AG04449 (cell line): ENCODE measurements at regions not wholly inside any gene's neighbourhood (a gene's known extent, or its start where the extent isn't known, plus 50 kb on each side); places are given as distances from the start of the nearest gene placed in this dataset.
"Not testable (repeated sequence)": the region's sequence is repeated elsewhere in the genome, so short reads cannot be mapped to it uniquely, and the experiment has no call there.

Source experiments
- CTCF ChIA-PET: fragments of 350-600 bp; formaldehyde crosslinking; extraction: SDS; loops from one replicate; lab custom pipeline; 2021; ENCODE audit warnings: antibody characterized with exemption; lab: Yijun Ruan, JAX
- POLR2A ChIA-PET: fragments of 400-600, 350-600 bp; formaldehyde crosslinking; extraction: SDS; loops from one replicate; lab custom pipeline; 2020; ENCODE audit warnings: antibody characterized with exemption, inconsistent platforms; lab: Yijun Ruan, JAX
- DNase-seq: peaks from one replicate; pipeline ENCODE4 v3.0.0-alpha.2; 2010; ENCODE audit warnings: low read depth, low spot score
- H3K4me3 ChIP-seq: 2 replicates; pipeline ENCODE4 v1.5.1; 2011; ENCODE audit warnings: low read depth, mild to moderate bottlenecking, control low read depth, low read length
- TF ChIP-seq, protein P1 (sequence below): IDR thresholded peaks from one replicate; pipeline ENCODE4 v1.5.1; 2011; ENCODE audit warnings: mild to moderate bottlenecking, moderate library complexity, low read length, control low read depth, inconsistent platforms; ENCODE audit not compliant: insufficient read depth; ENCODE audit errors: missing control alignments

DNA sequence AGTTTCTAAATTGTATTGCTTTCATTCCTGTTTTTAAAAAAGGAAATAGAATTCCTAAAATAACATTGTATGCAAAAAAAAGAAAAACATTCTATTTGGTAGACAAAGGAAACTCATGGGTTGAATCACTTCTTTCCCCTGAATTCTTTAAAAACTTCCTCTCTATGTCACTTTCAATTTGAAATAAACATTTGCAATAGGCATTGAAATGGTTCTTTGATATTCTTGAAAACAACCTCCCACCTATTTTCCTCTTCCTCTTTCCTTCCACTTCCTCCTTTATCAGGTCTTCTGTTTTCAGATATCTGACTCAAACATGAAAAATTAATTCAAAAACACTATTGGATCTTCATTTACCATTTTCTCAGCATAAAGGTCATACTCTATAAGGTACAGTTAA lies 442.0 kb upstream of the MEF2C start:
- CTCF ChIA-PET: no interaction called here
- H3K4me3 ChIP-seq: no peak overlapping the region
- TF ChIP-seq, protein P1, sequence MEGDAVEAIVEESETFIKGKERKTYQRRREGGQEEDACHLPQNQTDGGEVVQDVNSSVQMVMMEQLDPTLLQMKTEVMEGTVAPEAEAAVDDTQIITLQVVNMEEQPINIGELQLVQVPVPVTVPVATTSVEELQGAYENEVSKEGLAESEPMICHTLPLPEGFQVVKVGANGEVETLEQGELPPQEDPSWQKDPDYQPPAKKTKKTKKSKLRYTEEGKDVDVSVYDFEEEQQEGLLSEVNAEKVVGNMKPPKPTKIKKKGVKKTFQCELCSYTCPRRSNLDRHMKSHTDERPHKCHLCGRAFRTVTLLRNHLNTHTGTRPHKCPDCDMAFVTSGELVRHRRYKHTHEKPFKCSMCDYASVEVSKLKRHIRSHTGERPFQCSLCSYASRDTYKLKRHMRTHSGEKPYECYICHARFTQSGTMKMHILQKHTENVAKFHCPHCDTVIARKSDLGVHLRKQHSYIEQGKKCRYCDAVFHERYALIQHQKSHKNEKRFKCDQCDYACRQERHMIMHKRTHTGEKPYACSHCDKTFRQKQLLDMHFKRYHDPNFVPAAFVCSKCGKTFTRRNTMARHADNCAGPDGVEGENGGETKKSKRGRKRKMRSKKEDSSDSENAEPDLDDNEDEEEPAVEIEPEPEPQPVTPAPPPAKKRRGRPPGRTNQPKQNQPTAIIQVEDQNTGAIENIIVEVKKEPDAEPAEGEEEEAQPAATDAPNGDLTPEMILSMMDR: no peak
- DNase-seq: no peak
- POLR2A ChIA-PET: no interaction called here

DNA sequence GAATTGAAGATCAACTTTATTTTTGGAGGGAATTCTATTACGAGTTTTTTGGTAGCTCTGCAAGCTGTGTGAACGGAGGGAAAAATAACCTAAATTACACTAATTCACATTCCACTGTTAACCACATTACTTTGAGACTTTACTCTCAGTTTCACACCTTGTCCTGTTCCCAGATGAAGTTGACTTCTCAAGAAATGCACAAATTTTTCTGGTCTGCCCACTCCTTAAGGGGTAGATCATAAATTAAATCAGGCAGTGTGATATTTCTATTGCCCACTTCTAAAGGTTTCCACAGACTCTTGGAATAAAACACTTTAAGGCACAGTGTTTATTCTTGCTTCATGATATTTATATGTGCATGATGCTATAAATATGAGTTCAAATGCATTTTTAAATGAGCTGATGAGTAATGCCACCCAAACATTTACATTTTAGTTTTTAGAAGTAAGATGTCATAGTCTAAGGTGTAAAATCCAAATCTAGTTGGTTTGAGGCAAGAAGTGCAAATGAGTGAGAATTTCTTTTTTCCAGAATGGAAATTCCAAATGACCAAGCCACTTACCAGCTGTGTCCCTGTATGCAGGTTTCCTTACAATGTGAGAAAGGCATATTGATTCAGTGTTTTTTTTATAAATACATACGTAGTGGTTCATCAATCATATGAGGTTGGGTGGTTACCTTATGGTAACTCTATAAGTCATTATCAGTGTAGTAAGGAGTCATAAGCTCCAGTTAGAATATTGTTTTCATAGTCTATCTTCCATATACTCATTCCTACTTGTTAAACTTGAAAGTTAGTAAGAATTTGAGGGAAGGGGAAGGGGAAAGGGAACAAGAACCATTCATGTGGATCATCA lies 437.7 kb upstream of the MEF2C start:
- TF ChIP-seq, protein P1: no peak
- H3K4me3 ChIP-seq: no peak overlapping the region
- no peak for DNase-seq
- POLR2A ChIA-PET: no interaction called here
- CTCF ChIA-PET: no interaction called here

DNA sequence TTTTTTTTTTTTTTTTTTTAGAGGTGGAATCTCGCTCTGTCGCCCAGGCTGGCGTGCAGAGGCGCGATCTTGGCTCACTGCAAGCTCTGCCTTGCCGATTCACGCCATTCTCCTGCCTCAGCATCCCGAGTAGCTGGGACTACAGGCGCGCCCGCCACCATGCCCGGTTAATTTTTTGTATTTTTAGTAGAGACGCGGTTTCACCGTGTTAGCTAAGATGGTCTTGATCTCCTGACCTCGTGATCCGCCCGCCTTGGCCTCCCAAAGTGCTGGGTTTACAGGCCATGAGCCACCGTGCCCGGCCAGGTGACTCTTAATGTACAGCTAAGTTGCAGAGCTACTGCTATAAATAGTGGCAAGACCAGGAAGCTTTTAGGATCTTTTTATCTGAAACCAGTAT lies 434.9 kb upstream of the MEF2C start:
- CTCF ChIA-PET, DNase-seq, POLR2A ChIA-PET, H3K4me3 ChIP-seq: not testable (repeated sequence)

DNA sequence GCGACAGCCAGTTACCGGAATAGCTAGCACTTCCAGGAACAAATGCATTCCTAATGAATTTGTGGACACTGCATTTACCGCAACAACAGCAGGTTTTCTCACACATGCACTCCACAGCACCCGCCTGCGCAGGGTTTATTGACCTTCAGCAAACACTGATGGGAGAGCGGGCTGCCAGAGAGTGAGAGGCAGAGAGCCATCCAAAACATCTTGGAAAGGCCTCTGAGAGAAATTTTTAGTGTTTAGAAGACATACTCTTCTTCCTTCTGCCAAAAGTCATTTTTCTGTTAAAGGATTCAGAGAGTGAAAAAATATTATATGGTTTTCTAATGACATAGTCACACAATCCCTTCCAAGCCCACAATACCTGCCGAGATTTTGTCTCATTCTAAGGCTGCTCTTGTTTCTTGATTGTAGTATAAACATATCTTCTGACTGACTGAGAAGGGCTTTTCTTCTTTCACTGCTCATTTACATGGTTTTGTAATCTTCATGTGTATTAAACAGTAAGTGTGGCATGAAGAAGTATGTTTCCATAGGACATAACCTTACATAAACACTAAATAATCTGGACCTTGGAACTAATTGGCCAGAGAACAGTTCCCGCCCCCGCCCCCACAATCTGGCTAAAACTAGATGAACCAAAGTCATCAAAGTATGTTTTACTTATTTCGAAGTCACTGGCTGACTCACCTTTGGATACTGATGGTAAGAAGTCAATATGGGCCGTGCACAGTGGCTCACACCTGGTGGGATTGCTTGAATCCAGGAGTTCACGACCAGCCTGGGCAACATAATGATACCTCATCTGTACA lies 432.5 kb upstream of the MEF2C start:
- POLR2A ChIA-PET: no interaction called here
- H3K4me3 ChIP-seq: no peak overlapping the region
- CTCF ChIA-PET: interaction anchor here (0.6 kb wide), 1 partner anchor 1677 kb away, joined by 3 read pairs; no protein-coding TSS in a partner anchor
- TF ChIP-seq, protein P1: no peak
- no peak for DNase-seq

DNA sequence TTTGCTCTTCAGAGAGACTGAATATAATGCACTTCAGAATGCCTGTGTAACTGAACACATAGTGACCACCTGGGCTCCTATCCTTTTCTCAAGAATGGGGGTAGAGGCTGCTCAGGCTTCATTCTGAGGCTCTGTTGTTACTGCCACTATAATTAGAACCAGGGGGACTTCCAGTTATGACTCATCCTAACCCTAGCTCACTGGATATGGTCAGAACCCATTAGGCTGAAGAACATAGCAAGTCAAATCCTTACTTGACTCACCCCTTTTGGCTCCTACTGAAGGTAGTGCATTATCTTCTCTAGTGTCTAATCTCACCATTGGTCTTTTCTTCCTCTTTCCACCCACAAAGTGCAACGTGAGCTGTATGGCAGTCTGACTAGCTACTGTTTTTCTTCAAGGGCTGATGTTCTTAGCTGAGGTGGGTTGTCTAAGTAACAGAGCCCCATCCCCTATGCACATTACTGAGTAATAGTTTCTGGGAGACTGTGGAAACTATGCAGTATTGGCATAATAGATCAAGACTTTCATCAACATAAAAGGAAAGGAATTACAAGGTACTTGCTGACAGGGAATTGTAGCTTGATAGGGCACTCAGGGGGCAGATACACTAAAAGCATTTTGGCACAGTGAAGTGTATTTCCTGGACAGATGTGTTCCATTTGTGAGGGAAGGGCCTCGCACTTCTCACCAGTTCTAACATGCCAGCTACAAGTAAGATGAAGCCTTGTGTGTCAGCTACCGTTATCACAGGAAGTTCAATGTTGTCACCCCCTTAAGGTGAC lies 431.0 kb upstream of the MEF2C start:
- no peak overlapping the region for H3K4me3 ChIP-seq
- CTCF ChIA-PET: interaction anchor here (0.9 to 1.0 kb wide), 2 partner anchors 31 to 589 kb away, joined by 3 read pairs; no protein-coding TSS in a partner anchor
- peak; percentile 71 for DNase-seq
- POLR2A ChIA-PET: interaction anchor here (1.0 to 1.4 kb wide), 2 partner anchors 29 to 431 kb away, joined by 3 to 5 read pairs; partner anchors contain the start of gene MEF2C
- TF ChIP-seq, protein P1: no peak

DNA sequence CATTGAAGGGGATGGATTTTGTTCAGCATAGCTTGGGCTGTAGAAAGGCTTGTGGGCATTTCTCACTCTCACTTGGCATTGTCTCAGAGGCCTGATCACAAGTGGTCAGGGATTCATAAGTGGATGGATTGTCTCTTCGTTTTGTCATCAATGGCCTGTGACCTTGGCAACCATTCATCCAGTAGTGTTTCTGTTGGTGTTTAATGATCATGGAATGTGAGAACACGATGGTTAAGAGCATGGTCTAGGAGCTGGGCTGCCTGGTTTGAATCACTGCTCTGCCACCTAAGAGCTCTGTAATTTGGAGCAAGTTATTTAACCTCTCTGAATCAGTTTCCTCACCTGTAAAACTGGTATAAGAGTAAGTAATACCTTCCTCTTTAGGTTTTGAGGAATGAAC lies 430.1 kb upstream of the MEF2C start:
- DNase-seq: peak; percentile 34

More for the DNA sequence above, 430.1 kb upstream of the MEF2C start:
- TF ChIP-seq, protein P1: no peak
- no peak overlapping the region for H3K4me3 ChIP-seq
- POLR2A ChIA-PET: interaction anchor here (0.6 to 1.4 kb wide), 2 partner anchors 430 to 527 kb away, joined by 3 to 5 read pairs; partner anchors contain the start of gene MEF2C
- CTCF ChIA-PET: interaction anchor here (1.0 kb wide), 1 partner anchor 10 kb away, joined by 3 read pairs; no protein-coding TSS in a partner anchor
